Glutamatergic neuron (in vitro differentiated cells): ENCODE measurements at regions not wholly inside any gene's neighbourhood (a gene's known extent, or its start where the extent isn't known, plus 50 kb on each side); places are given as distances from the start of the nearest gene placed in this dataset.

Experiments
- DNase-seq: peaks from one replicate; pipeline ENCODE4 v3.0.0; 2022
- H3K27ac Mint-ChIP-seq: one replicate; pipeline ENCODE4 v1.8.0; 2020; ENCODE audit warnings: mild to moderate bottlenecking, mixed read lengths, inconsistent platforms; ENCODE audit not compliant: unreplicated experiment
- H3K27me3 Mint-ChIP-seq: one replicate; pipeline ENCODE4 v1.8.0; 2020; ENCODE audit warnings: mild to moderate bottlenecking, moderate library complexity, mixed read lengths, inconsistent platforms; ENCODE audit not compliant: unreplicated experiment
- H3K36me3 Mint-ChIP-seq: one replicate; pipeline ENCODE4 v1.8.0; 2020; ENCODE audit warnings: mild to moderate bottlenecking, mixed read lengths, inconsistent platforms; ENCODE audit not compliant: unreplicated experiment
- H3K4me1 Mint-ChIP-seq: one replicate; pipeline ENCODE4 v1.8.0; 2020; ENCODE audit warnings: mild to moderate bottlenecking, low read depth, mixed read lengths, inconsistent platforms; ENCODE audit not compliant: unreplicated experiment
- H3K4me3 Mint-ChIP-seq: one replicate; pipeline ENCODE4 v1.8.0; 2020; ENCODE audit warnings: mild to moderate bottlenecking, mixed read lengths, inconsistent platforms; ENCODE audit not compliant: unreplicated experiment
- H3K9me3 Mint-ChIP-seq: one replicate; pipeline ENCODE4 v1.8.0; 2020; ENCODE audit warnings: mild to moderate bottlenecking, moderate library complexity, mixed read lengths, inconsistent platforms; ENCODE audit not compliant: unreplicated experiment
- CTCF ChIP-seq: fragments of 200-600 bp; sonication (generic); IDR thresholded peaks from one replicate; pipeline ENCODE4 v1.5.0; 2021; ENCODE audit not compliant: partially characterized antibody, unreplicated experiment

DNA sequence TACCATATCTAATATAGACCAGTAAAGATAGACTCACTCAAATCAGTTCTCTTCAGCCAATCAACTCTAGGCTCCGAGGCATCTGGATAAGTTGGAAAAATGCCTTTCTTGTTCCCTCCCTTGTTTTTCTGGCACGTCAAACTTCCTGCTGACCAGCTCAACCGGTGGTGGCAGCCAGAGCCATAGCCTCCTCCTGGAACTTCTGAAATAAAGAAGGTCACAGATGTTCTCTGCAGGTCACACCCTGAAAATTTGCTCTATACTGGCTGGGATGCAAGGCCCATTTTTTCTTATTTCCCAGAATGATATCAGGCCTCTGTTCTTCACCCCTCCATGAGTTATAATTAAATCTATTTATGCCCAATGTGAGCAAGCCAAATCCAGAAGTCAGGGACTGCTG is 81.9 kb downstream of the BMP4 start:
- peaks cover 9% of the 10 kb centered on the region for H3K36me3 Mint-ChIP-seq

GRCh38 chr14:53872681-53873089 is 83.9 kb downstream of the BMP4 start:
- TF ChIP-seq CTCF: no peak
- no peak overlapping the region for H3K4me3 Mint-ChIP-seq
- H3K4me1 Mint-ChIP-seq: no peaks in the 10 kb centered on the region
- H3K9me3 Mint-ChIP-seq: peaks cover 3% of the 10 kb centered on the region
- no peak overlapping the region for H3K27ac Mint-ChIP-seq
- no peaks in the 10 kb centered on the region for H3K27me3 Mint-ChIP-seq
- no peak for DNase-seq
- peaks cover 9% of the 10 kb centered on the region for H3K36me3 Mint-ChIP-seq

More for the DNA sequence above, 81.9 kb downstream of the BMP4 start:
- H3K4me1 Mint-ChIP-seq: no peaks in the 10 kb centered on the region
- no peak overlapping the region for H3K4me3 Mint-ChIP-seq
- H3K27ac Mint-ChIP-seq: no peak overlapping the region
- no peak for TF ChIP-seq CTCF
- no peaks in the 10 kb centered on the region for H3K9me3 Mint-ChIP-seq
- no peak for DNase-seq
- no peaks in the 10 kb centered on the region for H3K27me3 Mint-ChIP-seq

DNA sequence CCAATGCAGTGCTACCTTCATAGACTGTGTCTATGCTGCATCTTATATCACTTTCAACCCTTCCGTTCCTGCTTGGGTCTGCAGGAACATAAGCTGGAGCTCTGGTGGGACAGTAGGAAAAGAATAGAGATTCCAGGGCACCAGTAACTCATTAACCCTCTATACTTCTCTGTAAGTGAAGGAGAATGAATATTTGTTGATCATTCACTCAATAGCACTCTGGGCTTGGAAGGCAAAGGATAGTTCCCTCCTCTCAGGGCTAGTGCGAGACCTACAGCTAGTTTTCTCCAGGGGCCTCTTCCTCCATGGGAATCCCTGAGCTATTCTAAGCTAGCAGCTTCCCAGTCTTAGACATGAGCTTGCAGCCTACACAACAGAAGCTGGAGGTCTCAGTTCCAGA is 84.7 kb downstream of the BMP4 start:
- Mint-ChIP-seq H3K27me3 (no peaks in the 10 kb centered on the region), H3K9me3 (peaks cover 3% of the 10 kb centered on the region), H3K27ac (no peak overlapping the region), H3K4me3 (no peak overlapping the region), H3K4me1 (no peaks in the 10 kb centered on the region), H3K36me3 (peaks cover 8% of the 10 kb centered on the region)
- no peak for DNase-seq
- TF ChIP-seq CTCF: no peak

DNA sequence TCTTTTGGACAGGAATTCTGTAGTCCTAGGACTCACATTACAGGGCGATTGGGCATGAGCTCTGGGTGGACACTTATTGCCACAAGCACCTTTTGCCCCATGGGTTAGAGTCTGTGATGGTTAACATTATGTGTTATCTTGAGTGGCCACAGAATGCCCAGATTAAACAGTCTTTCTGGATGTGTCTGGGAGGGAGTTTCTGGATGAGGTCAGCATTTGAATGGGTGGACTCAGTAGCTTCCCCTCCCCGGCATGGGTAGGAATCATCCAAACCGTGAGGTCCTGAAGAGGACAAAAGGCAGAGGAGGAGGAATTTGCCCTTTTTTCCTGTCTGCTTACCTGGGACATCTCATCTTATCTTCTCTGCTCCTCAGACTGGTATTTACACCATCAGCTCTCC is 85.6 kb downstream of the BMP4 start:
- Mint-ChIP-seq H3K4me3 (no peak overlapping the region), H3K27me3 (peaks cover 2% of the 10 kb centered on the region), H3K9me3 (peaks cover 3% of the 10 kb centered on the region), H3K4me1 (no peaks in the 10 kb centered on the region), H3K36me3 (no peaks in the 10 kb centered on the region), H3K27ac (no peak overlapping the region)
- TF ChIP-seq CTCF: no peak
- no peak for DNase-seq

DNA sequence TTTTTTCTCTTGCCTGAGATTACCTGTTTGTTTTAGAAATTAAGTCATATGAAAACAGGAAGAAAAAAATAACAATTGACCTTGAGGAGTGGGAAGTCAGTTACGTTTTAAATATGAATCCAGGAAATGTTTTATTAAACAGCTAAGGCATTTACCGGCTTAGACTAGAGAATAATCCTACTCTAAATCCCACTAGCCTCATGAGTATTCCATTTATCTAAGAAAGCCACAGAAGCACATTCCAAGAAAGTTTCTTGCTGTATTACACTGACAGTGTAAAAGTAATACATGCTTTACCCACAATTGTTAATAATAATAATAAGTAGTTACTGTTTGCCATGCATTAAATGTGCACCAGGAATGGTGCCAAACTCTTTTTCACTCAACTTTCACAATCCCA is 90.9 kb downstream of the BMP4 start:
- H3K4me3 Mint-ChIP-seq: no peak overlapping the region
- no peak for TF ChIP-seq CTCF
- H3K27ac Mint-ChIP-seq: no peak overlapping the region
- H3K9me3 Mint-ChIP-seq: peaks cover 3% of the 10 kb centered on the region
- no peaks in the 10 kb centered on the region for H3K36me3 Mint-ChIP-seq
- peaks cover 2% of the 10 kb centered on the region for H3K27me3 Mint-ChIP-seq
- no peaks in the 10 kb centered on the region for H3K4me1 Mint-ChIP-seq
- DNase-seq: no peak
